Midbrain (tissue), 1 donor: ENCODE measurements at regions not wholly inside any gene's neighbourhood (a gene's known extent, or its start where the extent isn't known, plus 50 kb on each side); places are given as distances from the start of the nearest gene placed in this dataset.
A peak's percentile ranks its signal among the peaks of the same experiment; 100 is the strongest.
"Not testable (repeated sequence)": the region's sequence is repeated elsewhere in the genome, so short reads cannot be mapped to it uniquely, and the experiment has no call there.

Experiments
- DNase-seq: peaks from one replicate; lab custom pipeline; 2025; lab: John Stamatoyannopoulos, UW

- no peak for DNase-seq
Measured at GRCh38 chr15:93948726-93949125, 282.6 kb upstream of the MCTP2 start.

- no peak for DNase-seq
Measured at GRCh38 chr15:93943586-93943985, 287.8 kb upstream of the MCTP2 start.

- no peak for DNase-seq
Measured at GRCh38 chr15:93942269-93942694, 289.1 kb upstream of the MCTP2 start.

- DNase-seq: no peak
Measured at GRCh38 chr15:93941697-93942096, 289.7 kb upstream of the MCTP2 start.

GRCh38 chr15:93940226-93940625 lies 291.1 kb upstream of the MCTP2 start:
- DNase-seq: no peak

GRCh38 chr15:93932164-93932776 lies 299.1 kb upstream of the MCTP2 start:
- no peak for DNase-seq

- DNase-seq: no peak
Measured at GRCh38 chr15:93929375-93930094, 301.8 kb upstream of the MCTP2 start.

- no peak for DNase-seq
Measured at GRCh38 chr15:93920204-93920603, 311.2 kb upstream of the MCTP2 start.

GRCh38 chr15:93918801-93919200 lies 312.6 kb upstream of the MCTP2 start:
- DNase-seq: not testable (repeated sequence)

GRCh38 chr15:93917181-93917580 lies 314.2 kb upstream of the MCTP2 start:
- DNase-seq: no peak

- no peak for DNase-seq
Measured at GRCh38 chr15:93913871-93914270, 317.5 kb upstream of the MCTP2 start.

- DNase-seq: no peak
Measured at GRCh38 chr15:93913310-93913709, 318.1 kb upstream of the MCTP2 start.

GRCh38 chr15:93900476-93901400 lies 330.6 kb upstream of the MCTP2 start:
- no peak for DNase-seq

GRCh38 chr15:93899817-93900216 lies 331.5 kb upstream of the MCTP2 start:
- no peak for DNase-seq

GRCh38 chr15:93897377-93897776 lies 334.0 kb upstream of the MCTP2 start:
- no peak for DNase-seq

- DNase-seq: peak; percentile 5
Measured at GRCh38 chr15:93895976-93896770, 335.2 kb upstream of the MCTP2 start.

GRCh38 chr15:93894438-93895036 lies 336.8 kb upstream of the MCTP2 start:
- no peak for DNase-seq

- no peak for DNase-seq
Measured at GRCh38 chr15:93887151-93887550, 344.2 kb upstream of the MCTP2 start.

- no peak for DNase-seq
Measured at GRCh38 chr15:93882779-93883178, 348.6 kb upstream of the MCTP2 start.

- DNase-seq: no peak
Measured at GRCh38 chr15:93882141-93882540, 349.2 kb upstream of the MCTP2 start.

GRCh38 chr15:93881310-93881709 lies 350.1 kb upstream of the MCTP2 start:
- DNase-seq: no peak
